ENCODE measurements at regions not wholly inside any gene's neighbourhood (a gene's known extent, or its start where the extent isn't known, plus 50 kb on each side); places are given as distances from the start of the nearest gene placed in this dataset.
"Not testable (repeated sequence)": the region's sequence is repeated elsewhere in the genome, so short reads cannot be mapped to it uniquely, and the experiment has no call there.

DNA sequence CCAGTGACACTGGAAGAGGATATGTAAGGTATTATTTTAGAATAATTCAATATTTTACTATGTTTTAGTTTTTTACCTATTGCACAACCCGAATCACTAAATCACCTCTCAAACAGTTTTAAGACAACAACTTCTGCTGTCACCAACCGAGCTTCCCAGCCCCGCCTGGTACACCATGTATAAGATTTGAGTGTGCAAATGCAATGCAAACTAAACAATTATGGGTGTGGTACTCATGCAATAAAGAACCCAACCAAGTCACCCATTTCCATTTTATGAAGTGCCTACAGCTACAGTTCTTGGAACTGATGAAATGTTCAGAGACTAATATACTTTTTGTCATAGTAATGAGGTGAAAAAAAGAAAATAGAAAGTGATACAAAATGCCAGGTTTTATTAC lies 256.2 kb downstream of the TAFA4 start:
- no peak for DNase-seq

DNA sequence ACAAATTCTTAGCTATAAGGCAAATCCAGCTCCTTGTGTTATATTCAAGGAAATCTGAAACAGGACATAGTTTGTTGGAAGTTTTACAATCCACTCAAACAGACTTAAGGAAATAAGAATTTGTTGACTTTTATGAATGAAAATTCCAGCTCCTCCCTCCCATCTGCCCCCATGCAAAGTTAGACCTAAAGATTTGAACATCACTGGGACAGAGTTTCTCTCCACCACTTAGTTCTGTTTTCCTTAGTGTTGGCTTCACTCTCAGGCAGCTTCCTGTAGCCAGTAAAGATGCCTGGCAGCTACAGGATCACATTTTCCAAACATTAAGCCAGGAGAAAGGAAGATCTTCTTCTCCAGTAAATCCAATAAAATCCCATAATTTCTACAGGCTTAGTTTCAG lies 265.0 kb downstream of the TAFA4 start:
- no peak for DNase-seq

DNA sequence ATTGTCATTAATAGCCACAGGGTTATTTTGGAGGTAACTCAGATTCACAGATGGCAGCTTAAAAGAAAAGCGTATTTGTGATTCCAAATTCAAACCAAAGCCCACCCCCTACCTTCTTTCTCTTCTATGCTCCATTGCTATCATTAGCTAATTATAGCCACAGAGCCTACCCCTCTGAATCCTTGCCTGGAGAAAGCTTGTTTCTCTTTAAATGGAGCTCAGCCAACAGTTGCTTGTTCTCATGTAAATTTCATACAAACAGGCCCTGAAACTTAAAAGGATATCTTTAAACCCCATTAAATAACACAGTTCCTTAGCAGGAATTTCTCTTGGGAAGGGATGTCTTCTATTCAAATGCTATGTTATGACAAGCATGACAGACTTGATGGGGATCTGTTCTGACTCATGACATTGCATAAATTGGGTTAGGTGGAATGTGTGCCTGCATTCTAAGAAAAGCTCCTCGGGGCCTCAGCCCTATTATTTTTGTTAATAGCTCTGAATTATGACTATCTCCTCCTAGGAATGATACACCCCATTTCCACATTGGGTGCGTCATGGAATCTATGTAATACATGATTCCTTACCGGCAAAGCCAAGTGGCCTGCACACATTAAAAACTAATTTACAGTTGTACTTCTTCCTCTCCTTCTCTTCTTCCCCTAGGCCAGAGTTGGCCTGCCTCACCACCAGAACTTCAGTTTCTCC lies 265.8 kb downstream of the TAFA4 start:
- peak; percentile 66 for DNase-seq

DNA sequence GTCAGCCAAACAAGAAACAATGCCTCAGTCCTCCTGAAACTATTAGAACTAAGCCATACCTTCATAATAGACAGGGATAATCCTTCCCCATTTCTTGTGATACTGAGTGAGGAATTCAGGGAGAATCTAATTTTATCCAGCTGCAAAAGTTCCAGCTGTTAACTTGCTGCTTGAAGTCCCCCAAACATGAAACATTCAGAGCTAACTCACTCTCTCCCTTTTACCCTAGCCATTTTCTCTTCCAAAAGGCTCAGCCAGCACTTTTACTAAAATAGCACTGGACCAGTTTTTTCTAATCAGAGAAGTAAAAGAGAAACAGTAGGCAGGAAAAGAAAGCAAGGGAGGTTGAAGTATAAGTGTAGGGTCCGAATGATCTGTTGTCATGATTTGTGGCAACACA lies 268.1 kb downstream of the TAFA4 start:
- DNase-seq = no peak

DNA sequence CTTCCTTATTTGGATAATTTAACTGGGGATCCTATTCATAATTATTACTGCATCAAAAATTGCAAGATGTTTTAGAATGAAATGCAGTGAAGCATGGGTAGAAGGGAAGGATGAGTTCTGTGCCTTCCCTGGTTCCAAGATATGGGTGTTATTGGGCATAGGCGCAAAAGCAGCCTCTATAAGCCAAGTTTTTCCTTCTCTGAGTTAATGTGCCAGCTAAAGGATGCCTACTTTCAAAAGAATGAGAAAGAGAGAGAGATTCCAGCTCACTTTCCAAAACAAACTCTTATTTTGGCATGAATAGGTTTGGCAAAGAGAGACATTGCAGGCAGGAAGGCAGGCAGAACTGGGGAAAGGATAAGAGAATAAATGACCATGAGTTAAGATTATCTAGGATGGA lies 270.2 kb downstream of the TAFA4 start:
- DNase-seq = no peak

DNA sequence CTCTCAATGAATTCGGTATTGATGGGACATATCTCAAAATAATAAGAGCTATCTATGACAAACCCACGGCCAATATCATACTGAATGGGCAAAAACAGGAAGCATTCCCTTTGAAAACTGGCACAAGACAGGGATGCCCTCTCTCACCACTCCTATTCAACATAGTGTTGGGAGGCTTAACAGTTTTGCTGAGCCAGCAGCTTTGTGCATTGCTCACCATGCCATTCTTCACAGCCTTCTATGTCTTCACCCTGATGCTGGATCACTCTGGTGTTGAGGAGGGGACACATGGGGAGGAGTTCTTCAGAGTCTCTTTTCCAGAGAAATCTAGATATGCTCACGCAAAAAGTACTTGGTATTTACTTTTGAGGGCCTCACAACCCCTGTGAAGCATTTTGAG lies 281.7 kb downstream of the TAFA4 start:
- not testable (repeated sequence) for DNase-seq

DNA sequence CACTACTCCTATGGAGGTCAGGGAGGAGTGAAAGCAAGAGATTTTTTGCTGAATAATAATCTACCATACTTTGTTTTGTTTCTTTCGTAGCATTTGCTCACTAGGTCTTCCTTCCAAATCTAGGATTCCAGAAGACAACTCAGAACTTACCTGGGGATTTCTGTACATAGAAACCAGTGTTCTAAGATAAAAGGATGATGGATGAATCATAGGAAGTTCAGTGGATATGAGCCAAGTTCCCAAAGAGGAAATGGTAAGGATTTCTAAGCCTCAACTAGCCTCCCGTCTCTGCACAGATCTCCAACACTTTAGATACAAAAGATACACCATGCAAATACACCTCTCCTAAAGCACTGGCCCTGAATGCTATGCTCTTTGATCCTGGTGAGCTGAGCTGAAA lies 283.9 kb downstream of the TAFA4 start:
- no peak for DNase-seq

DNA sequence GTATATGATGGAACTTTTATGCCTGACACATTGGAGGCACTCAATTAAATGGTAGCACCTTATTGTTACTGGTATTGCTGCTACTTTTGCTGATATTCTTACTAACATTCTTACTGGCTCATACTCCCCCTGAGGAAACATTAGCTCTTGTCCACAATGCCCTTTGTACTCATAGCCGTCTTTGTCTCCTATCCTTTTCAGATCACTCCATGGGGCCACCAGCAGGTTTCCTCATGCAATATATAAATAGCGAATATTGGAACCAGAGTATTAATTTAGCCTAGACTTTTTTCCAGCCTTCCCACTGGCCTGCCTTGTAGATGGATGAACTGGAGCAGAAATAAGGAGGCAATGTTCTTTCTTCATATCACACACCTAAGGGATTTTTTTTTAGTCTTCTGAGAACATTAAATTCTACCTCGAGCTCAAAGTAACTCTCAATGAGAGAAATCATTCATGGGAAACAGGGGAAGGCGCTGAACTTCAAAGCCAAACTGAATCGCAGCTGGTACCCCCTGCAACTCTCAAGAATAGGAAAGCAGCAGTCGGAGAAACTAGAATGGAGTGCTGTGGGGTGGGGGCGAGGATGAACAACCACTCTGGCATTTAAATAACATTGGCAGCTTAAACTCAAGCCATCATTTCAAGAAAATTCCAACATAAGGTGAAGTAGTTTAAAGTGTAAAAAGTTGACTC lies 300.3 kb downstream of the TAFA4 start:
- no peak for DNase-seq

DNA sequence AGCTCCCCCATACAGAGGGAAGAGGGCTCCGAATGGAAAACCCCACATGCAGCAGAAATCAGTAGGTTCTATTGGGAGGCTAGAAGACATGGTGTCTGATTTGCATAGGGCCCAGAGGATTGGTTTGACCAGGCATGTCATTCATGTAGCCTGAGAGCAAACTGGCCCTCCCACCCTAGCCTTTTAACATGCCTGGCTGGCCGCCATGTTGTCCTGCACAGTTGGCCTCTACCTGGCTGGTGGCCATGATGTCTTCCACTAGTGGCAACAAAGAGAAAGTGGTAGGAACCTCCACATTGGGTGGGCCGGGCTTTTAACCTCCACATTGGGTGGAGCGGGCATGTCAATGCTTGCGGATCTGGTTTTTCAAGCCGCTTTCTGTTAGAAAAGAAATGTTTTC lies 312.1 kb downstream of the TAFA4 start:
- DNase-seq = no peak

DNA sequence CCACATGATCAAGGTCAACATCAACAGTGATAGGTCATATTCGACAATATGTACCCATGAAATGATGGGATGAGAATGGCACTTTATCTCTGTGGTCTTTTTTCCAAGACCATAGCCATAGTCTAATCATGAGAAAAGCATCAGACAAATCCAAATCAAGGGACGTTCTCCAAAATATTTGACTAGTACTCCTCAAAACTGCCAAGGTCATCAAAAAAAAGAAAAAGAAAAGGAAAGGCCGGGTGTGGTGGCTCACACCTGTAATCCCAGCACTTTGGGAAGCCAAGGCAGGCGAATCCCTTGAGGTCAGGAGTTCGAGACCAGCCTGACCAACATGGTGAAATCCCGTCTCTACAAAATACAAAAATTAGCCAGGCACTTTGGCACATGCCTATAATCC lies 318.3 kb downstream of the TAFA4 start:
- no peak for DNase-seq

DNA sequence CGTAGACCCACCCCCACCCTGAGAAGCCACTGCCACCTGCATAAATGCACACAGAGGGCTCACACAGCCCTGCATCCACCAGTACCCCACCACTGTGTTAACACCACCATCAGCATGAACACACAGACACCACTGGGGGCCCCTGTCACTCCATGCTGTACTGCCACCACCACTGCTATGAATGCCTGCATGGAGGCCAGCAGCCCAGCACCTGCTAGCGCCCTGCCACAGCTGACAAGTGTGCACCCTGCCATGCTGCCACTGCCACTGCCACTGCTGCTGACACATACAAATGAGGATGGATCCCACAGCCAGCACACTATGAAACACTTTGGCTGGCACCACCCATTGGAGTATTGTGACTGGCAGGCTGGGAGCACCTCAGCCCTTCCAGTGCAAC lies 361.0 kb downstream of the TAFA4 start:
- no peak for DNase-seq

DNA sequence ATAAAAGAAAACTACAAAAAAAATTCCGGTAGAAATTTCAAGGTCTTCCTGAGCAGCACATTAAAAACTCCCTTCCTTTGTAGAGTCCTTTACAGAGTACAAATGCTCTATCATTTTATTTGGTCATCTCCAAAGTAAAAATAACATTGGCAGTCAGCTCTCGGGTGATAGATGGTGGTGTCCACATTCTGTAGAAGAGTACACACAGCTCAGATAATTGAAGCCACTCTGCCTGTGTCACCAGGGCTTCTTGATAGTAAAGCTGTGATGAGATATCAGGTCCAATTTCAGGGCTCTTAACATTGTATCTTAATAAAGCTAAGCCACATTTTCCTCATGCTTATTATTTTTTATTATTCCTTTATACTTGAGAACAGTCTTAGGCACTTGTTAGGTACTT lies 371.6 kb downstream of the TAFA4 start:
- DNase-seq = no peak

DNA sequence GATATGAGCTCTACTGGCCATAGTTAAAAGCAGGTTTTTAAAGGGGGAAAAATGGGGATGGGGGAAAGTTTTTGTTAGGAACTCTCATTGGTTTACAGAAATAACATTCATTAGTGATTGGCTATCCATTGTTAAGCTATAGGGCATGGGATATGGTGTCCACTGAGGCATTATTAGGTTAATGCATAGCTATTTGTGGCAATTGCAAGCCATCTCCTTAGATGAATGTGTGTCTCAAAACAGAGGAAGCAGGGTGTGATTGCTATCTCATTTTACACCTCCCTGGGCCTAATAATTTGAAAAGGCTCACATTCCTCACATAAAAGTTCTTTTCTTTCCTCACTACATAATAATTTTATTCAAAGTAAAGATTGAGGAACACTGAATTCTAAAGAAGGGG lies 396.6 kb downstream of the TAFA4 start:
- no peak for DNase-seq

DNA sequence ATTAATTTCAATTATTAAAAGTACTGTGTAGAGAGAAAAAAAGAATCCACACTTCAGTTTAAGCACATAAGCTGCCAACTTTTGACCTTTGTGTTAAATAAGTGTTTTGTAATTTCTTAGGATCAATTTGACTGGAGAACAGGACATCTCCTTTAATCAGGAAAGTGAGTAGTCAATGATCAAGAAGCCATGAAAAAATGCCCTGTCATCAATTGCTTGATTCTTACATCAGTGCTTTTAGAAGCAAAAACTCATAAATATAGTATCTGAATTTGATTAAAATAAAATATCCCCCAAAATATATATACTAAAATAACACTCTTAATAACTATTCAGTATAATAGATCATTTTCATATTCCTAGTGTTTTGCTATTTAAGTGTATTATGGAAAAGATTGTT lies 409.0 kb downstream of the TAFA4 start:
- no peak for DNase-seq

DNA sequence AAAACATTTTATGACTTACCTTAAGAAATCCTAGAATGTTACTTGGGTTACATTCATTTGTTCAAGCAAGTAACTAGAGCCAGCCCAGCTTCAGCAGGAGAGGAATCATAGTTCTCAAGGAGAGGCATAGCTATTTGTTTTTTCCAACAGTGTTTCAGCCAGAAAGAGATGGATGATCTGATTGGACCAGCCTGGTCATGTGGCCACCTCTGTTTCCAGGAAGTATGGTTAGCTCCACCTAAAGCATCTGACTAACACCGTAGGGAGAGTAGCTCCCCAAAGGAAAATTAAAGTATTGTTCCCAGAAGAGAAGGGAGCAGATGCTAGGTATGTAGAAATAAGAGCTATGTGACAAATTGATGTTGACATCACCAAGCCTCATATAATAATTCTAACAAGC lies 417.1 kb downstream of the TAFA4 start:
- DNase-seq = no peak

DNA sequence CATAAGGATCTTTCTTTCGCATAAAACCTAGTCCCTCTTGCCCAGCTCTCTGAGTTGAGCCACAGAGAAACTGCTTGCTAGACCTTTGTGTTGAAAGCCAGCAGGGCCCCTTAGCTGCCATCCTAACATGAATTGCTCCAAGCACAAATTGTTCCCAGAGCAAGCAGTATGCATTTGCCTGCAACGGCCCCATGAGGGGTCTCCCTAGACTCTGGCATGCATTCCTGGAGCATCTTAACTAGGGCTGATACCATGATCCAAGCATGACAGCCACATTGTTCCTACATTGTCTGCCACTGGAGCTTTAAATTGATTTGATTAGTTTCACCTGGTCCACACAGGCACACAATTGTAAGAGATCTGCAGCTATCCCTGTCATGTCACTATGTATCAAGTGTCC lies 428.1 kb downstream of the TAFA4 start:
- no peak for DNase-seq

DNA sequence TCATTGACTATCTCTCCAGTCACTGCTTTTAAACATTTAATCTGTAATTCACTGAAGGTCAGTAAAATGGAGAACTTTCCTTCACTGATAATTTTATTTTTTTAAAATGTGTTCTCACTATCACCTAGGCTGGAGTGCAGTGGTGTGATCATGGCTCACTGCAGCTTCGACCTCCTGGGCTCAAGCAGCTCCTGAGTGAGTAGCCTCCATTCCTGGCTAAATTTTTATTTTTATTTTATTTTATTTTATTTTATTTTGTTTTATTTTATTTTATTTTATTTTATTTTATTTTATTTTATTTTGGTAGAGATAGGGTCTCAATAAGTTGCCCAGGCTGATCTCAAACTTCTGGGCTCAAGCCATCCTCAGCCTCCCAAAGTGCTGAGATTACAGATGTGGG lies 446.5 kb downstream of the TAFA4 start:
- DNase-seq = not testable (repeated sequence)

DNA sequence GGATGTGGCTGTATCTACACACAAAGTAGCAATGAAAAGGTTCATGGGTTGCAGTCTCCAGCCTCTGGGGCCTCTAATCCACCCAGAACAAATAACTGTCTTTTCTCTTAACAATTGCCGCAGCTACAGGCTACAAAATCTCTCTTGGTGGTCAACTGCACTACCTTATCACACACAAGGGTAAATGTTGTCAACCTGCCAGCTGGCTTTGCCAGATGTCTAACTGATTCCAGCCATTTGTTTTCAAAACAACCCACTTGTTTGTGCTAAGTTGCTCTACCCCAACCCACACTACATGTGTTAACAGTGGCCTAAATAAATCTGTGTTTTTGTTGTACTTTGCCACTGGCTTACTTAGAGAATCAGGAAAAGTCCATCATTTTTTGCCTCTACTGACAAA lies 447.3 kb downstream of the TAFA4 start:
- no peak for DNase-seq

DNA sequence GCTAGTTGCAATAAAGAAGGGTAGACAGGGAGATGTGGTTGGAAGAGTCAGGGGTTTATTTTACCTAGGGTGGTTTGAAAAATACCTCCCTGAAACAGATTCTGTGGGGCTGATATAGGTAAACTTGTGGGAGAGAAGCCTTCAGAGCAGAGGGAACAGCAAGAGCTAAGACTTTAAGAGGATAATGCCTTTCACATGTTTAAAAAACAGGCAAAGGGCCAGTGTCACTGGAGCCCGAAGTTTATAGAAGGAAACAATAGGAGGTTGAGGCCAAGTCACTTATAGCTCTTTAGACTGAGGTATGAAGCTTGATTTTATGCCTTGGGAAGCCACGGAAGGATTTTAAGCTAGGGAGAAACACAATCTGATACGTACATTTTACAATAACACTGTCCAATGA lies 448.7 kb downstream of the TAFA4 start:
- no peak for DNase-seq

DNA sequence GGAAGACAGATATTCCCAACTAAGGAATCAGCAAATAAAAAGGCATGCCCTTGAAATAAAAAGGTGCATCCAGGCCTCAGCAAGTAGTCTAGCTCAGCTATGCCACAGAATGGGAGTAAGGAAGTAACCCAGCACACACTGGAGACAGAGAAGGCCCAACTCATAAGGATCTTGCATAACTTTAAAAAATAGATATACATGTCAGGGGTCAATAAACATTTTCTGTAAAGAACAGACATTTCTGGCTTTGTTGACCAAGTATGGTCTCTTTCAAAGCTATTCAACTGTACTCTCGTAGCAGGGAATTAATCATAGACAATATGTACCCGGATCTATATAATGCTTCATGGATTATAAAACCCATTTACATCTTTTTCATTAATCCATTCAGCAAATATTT lies 449.3 kb downstream of the TAFA4 start:
- no peak for DNase-seq

DNA sequence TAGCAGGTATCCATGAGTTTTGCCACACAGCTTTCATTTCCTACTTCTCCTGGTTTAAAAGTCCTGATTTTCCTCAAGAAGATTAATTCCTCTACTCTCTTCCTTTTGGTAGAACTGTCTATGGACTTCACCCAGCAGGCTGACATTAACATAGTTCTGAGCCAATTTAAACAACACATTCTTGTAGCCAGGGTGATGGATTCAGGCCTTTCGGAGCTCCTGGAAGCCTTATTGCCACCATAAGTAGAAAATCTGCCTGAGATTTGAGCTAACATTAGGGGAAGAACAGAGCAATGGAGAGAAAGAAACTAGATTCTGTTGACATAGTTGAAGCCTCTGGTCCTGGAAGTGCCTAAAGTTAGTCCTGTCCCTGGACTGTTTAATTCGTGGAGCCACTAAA lies 449.8 kb downstream of the TAFA4 start:
- DNase-seq = no peak

DNA sequence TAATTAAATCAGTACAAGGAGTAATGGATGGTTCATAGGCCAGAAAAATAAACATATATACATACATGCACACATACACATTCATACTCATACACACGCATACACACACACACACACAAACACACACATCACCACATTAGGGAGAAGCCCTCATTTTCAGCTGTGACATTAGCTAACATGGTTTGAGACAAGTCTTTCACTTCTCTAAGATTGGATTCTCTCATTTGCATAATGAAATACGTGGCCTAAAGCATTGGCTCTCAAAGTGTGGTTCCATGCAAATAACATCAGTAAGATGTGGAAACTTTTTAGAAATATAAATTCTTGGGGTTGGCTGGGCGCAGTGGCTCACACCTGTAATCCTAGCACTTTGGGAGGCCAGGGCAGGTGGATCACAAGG lies 452.6 kb downstream of the TAFA4 start:
- no peak for DNase-seq

DNA sequence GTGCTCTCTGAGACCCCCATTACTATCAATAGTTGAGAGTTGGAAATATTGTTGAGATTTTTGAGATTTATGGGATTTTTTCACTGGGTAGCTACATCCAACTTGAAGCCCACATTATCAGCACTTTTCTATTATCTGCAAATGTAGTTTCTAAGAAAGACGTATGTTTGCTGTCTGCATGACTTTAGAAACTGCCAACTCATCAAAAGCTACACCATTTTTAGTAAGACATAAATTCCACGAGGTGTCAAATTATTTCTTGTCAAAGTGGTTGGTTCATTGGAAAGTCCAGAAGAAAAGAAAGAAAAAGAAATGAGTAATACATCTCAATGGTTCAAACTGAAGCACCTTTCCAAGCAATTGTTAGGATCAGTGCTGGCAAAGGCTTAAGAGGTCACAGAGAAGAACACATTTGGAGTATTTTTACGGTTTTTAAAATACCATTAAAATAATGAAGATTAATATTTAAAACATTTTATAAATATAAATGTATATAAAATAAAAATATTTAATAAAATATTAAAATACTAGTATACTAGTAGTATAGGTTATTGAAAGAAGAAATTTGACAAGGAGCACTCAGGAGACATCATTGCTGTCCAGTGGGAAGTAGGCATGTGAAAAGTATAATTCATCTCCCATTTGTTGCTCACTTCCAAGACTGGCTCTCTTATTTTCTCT lies 463.5 kb downstream of the TAFA4 start:
- DNase-seq = no peak

DNA sequence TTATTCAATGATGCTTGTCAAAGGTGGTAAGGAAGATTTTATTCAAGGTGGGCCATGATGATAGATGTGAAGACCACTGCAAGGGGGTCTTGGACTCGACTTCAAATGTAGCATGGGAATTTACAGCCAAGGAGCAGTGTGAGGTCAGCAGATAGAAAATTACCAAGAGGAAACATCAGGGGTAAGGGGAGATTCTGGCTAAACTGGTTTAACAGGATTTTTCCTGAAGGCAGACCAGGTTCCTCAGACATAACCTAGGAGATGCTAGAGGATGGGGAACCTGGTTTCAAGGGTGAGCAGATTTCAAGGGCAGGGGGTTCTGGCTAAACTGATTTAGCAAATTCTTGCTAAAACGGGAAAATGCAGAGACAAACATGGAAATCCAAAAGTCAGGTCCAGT lies 464.9 kb downstream of the TAFA4 start:
- DNase-seq = no peak

DNA sequence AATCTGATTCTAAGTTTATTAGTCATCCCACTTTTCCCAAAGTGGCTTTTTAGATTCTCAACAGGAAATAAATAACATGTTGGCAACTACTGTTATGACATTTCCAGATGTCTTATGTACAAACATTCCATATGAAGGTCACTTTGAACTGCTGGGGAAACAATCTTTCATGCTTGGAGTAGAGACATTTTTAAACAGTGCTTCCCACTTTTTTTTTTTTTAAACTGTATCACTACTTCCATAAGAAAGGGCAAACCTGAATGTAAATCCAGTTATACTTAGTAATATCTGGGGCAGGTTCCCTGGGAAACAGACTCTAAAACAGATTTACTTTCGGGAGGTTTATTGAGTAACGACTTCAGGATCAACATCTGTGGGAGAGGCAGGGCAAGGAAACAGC lies 473.8 kb downstream of the TAFA4 start:
- DNase-seq = peak; percentile 5
